Cardiac muscle cell (in vitro differentiated cells and primary cell): ENCODE measurements at regions not wholly inside any gene's neighbourhood (a gene's known extent, or its start where the extent isn't known, plus 50 kb on each side); places are given as distances from the start of the nearest gene placed in this dataset.

ENCODE experiments used
- DNase-seq, 2 donors: peaks; one replicate each; pipeline versions ENCODE4 v3.0.0 to v3.0.0-alpha.2; 2010 to 2017; ENCODE audit warnings: low read depth in 1 of 2, low spot score in 1 of 2
- H3K27ac ChIP-seq: fragments of 200-600 bp; sonication (generic); 2 replicates; pipeline ENCODE4 v1.5.1; 2016
- H3K27me3 ChIP-seq: fragments of 200-600 bp; sonication (generic); 2 replicates; pipeline ENCODE4 v1.6.0; 2016; ENCODE audit warnings: control low read depth
- H3K36me3 ChIP-seq: fragments of 200-600 bp; sonication (generic); 2 replicates; pipeline ENCODE4 v1.5.1; 2016; ENCODE audit warnings: control low read depth
- H3K4me1 ChIP-seq: fragments of 200-600 bp; sonication (generic); 2 replicates; pipeline ENCODE4 v1.8.1; 2017; ENCODE audit warnings: low read depth, mild to moderate bottlenecking, mixed run types
- H3K4me3 ChIP-seq: fragments of 200-600 bp; sonication (generic); 2 replicates; pipeline ENCODE4 v1.5.1; 2016; ENCODE audit warnings: mild to moderate bottlenecking
- H3K9me3 ChIP-seq: fragments of 200-600 bp; sonication (generic); 2 replicates; pipeline ENCODE4 v1.5.1; 2017; ENCODE audit warnings: low read depth, mild to moderate bottlenecking, control low read depth
- CTCF ChIP-seq: IDR thresholded peaks from 2 replicates; pipeline ENCODE4 v1.5.1; 2012; ENCODE audit warnings: low read depth, mild to moderate bottlenecking, low read length

- DNase-seq: no peak
- no peak overlapping the region for H3K4me3 ChIP-seq
- H3K9me3 ChIP-seq: no peaks in the 10 kb centered on the region
- no peak overlapping the region for H3K27ac ChIP-seq
- H3K36me3 ChIP-seq: no peaks in the 10 kb centered on the region
- peaks cover 11% of the 10 kb centered on the region for H3K4me1 ChIP-seq
- no peak for TF ChIP-seq CTCF
- no peaks in the 10 kb centered on the region for H3K27me3 ChIP-seq
Observed at GRCh38 chr1:29984166-29984861, 739.1 kb downstream of the MATN1 start.

- DNase-seq: no peak
Observed at GRCh38 chr1:29983321-29983720, 740.1 kb downstream of the MATN1 start.

GRCh38 chr1:29981586-29982239, 741.7 kb downstream of the MATN1 start:
- H3K27me3 ChIP-seq: no peaks in the 10 kb centered on the region
- no peaks in the 10 kb centered on the region for H3K9me3 ChIP-seq
- no peak overlapping the region for H3K4me3 ChIP-seq
- peaks cover 1% of the 10 kb centered on the region for H3K4me1 ChIP-seq
- no peak for TF ChIP-seq CTCF
- DNase-seq: no peak
- H3K27ac ChIP-seq: no peak overlapping the region
- H3K36me3 ChIP-seq: no peaks in the 10 kb centered on the region

More at GRCh38 chr1:29983321-29983720, 740.1 kb downstream of the MATN1 start:
- H3K36me3 ChIP-seq: no peaks in the 10 kb centered on the region
- no peak overlapping the region for H3K4me3 ChIP-seq
- TF ChIP-seq CTCF: no peak
- peaks cover 11% of the 10 kb centered on the region for H3K4me1 ChIP-seq
- no peaks in the 10 kb centered on the region for H3K9me3 ChIP-seq
- H3K27ac ChIP-seq: no peak overlapping the region
- H3K27me3 ChIP-seq: no peaks in the 10 kb centered on the region

- DNase-seq: no peak
- no peak for TF ChIP-seq CTCF
- Histone ChIP-seq H3K4me1 (no peaks in the 10 kb centered on the region), H3K27ac (no peak overlapping the region), H3K9me3 (no peaks in the 10 kb centered on the region), H3K27me3 (no peaks in the 10 kb centered on the region), H3K36me3 (no peaks in the 10 kb centered on the region), H3K4me3 (no peak overlapping the region)
Observed at GRCh38 chr1:29977550-29977949, 741.2 kb downstream of the PTPRU start.

- Histone ChIP-seq H3K4me3 (no peak overlapping the region), H3K27me3 (no peaks in the 10 kb centered on the region), H3K9me3 (no peaks in the 10 kb centered on the region), H3K4me1 (no peaks in the 10 kb centered on the region), H3K36me3 (no peaks in the 10 kb centered on the region), H3K27ac (no peak overlapping the region)
- peak; percentile 41 to 79 for DNase-seq
- no peak for TF ChIP-seq CTCF
Observed at GRCh38 chr1:29975036-29975694, 738.8 kb downstream of the PTPRU start.
